Endothelial cell (in vitro differentiated cells): ENCODE measurements at regions not wholly inside any gene's neighbourhood (a gene's known extent, or its start where the extent isn't known, plus 50 kb on each side); places are given as distances from the start of the nearest gene placed in this dataset.
"Not testable (repeated sequence)": the region's sequence is repeated elsewhere in the genome, so short reads cannot be mapped to it uniquely, and the experiment has no call there.

Experiments
- DNase-seq: peaks from one replicate; pipeline ENCODE4 v3.0.0; 2021; ENCODE audit warnings: low spot score
- H3K27ac Mint-ChIP-seq: one replicate; pipeline ENCODE4 v1.8.0; 2021; ENCODE audit warnings: mixed read lengths, inconsistent platforms; ENCODE audit not compliant: unreplicated experiment
- H3K27me3 Mint-ChIP-seq: one replicate; pipeline ENCODE4 v1.8.0; 2021; ENCODE audit warnings: mild to moderate bottlenecking, moderate library complexity, mixed read lengths, inconsistent platforms; ENCODE audit not compliant: unreplicated experiment
- H3K36me3 Mint-ChIP-seq: one replicate; pipeline ENCODE4 v1.8.0; 2021; ENCODE audit warnings: mild to moderate bottlenecking, low read depth, mixed read lengths, inconsistent platforms; ENCODE audit not compliant: unreplicated experiment
- H3K4me1 Mint-ChIP-seq: one replicate; pipeline ENCODE4 v1.8.0; 2021; ENCODE audit warnings: mild to moderate bottlenecking, mixed read lengths, inconsistent platforms; ENCODE audit not compliant: unreplicated experiment
- H3K4me3 Mint-ChIP-seq: one replicate; pipeline ENCODE4 v1.8.0; 2021; ENCODE audit warnings: mild to moderate bottlenecking, mixed read lengths, inconsistent platforms; ENCODE audit not compliant: unreplicated experiment
- H3K9me3 Mint-ChIP-seq: one replicate; pipeline ENCODE4 v1.8.0; 2021; ENCODE audit warnings: mixed read lengths, inconsistent platforms; ENCODE audit not compliant: unreplicated experiment
- TF ChIP-seq, protein P1 (sequence below): fragments of 200-600 bp; sonication (generic); IDR thresholded peaks from one replicate; pipeline ENCODE4 v1.5.0; 2021; ENCODE audit warnings: antibody characterized with exemption; ENCODE audit not compliant: unreplicated experiment

GRCh38 chr7:409339-410281, 110.0 kb downstream of the PDGFA start:
- DNase-seq: no peak
- H3K4me1 Mint-ChIP-seq: peaks cover 5% of the 10 kb centered on the region
- H3K4me3 Mint-ChIP-seq: no peak overlapping the region
- peaks cover 7% of the 10 kb centered on the region for H3K27me3 Mint-ChIP-seq
- TF ChIP-seq, protein P1, sequence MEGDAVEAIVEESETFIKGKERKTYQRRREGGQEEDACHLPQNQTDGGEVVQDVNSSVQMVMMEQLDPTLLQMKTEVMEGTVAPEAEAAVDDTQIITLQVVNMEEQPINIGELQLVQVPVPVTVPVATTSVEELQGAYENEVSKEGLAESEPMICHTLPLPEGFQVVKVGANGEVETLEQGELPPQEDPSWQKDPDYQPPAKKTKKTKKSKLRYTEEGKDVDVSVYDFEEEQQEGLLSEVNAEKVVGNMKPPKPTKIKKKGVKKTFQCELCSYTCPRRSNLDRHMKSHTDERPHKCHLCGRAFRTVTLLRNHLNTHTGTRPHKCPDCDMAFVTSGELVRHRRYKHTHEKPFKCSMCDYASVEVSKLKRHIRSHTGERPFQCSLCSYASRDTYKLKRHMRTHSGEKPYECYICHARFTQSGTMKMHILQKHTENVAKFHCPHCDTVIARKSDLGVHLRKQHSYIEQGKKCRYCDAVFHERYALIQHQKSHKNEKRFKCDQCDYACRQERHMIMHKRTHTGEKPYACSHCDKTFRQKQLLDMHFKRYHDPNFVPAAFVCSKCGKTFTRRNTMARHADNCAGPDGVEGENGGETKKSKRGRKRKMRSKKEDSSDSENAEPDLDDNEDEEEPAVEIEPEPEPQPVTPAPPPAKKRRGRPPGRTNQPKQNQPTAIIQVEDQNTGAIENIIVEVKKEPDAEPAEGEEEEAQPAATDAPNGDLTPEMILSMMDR: no peak
- no peak overlapping the region for H3K27ac Mint-ChIP-seq
- no peaks in the 10 kb centered on the region for H3K9me3 Mint-ChIP-seq
- H3K36me3 Mint-ChIP-seq: peaks cover 5% of the 10 kb centered on the region

- H3K36me3 Mint-ChIP-seq: peaks cover 5% of the 10 kb centered on the region
- H3K27me3 Mint-ChIP-seq: peaks cover 7% of the 10 kb centered on the region
- no peaks in the 10 kb centered on the region for H3K9me3 Mint-ChIP-seq
- no peak overlapping the region for H3K4me3 Mint-ChIP-seq
- TF ChIP-seq, protein P1: no peak
- H3K4me1 Mint-ChIP-seq: peaks cover 5% of the 10 kb centered on the region
- H3K27ac Mint-ChIP-seq: no peak overlapping the region
- no peak for DNase-seq
Observed at GRCh38 chr7:410395-410910, 109.2 kb downstream of the PDGFA start.

DNA sequence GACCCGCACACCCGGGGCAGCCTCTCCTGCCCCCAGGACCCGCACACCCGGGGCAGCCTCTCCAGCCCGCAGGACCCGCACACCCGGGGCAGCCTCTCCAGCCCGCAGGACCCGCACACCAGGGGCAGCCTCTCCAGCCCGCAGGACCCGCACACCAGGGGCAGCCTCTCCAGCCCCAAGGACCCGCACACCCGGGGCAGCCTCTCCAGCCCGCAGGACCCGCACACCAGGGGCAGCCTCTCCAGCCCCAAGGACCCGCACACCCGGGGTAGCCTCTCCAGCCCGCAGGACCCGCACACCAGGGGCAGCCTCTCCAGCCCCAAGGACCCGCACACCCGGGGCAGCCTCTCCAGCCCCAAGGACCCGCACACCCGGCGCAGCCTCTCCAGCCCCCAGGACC, 108.5 kb downstream of the PDGFA start:
- not testable (repeated sequence) for H3K27ac Mint-ChIP-seq, H3K27me3 Mint-ChIP-seq, H3K4me3 Mint-ChIP-seq, H3K4me1 Mint-ChIP-seq, H3K36me3 Mint-ChIP-seq, DNase-seq, H3K9me3 Mint-ChIP-seq

- Mint-ChIP-seq H3K27me3 (peaks cover 3% of the 10 kb centered on the region), H3K4me1 (peaks cover 3% of the 10 kb centered on the region), H3K4me3 (no peak overlapping the region), H3K27ac (no peak overlapping the region), H3K36me3 (peaks cover 5% of the 10 kb centered on the region), H3K9me3 (no peaks in the 10 kb centered on the region)
- no peak for DNase-seq
- TF ChIP-seq, protein P1: no peak
Observed at GRCh38 chr7:411677-412312, 107.9 kb downstream of the PDGFA start.

DNA sequence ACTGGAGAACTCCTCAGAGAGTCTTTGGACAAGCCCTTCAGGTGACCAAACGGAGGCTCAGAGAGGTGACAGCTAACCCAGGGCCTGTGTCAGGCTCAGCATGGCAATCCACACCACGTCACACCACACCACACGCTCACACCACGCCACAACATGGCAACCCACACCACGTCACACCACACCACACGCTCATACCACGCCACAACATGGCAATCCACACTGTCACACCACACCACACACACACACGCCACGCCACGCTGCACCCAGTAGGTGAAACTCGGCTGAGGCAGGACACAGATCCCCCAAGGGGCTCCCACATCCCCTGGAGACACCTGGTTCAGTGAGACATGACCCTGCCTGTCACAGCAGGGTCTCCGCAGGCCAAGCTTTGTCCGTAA, 107.3 kb downstream of the PDGFA start:
- TF ChIP-seq, protein P1: no peak
- Mint-ChIP-seq H3K4me1 (no peaks in the 10 kb centered on the region), H3K27ac (no peak overlapping the region), H3K9me3 (no peaks in the 10 kb centered on the region), H3K27me3 (peaks cover 5% of the 10 kb centered on the region), H3K4me3 (no peak overlapping the region), H3K36me3 (peaks cover 5% of the 10 kb centered on the region)
- DNase-seq: no peak
